ENCODE measurements at regions not wholly inside any gene's neighbourhood (a gene's known extent, or its start where the extent isn't known, plus 50 kb on each side); places are given as distances from the start of the nearest gene placed in this dataset.

- TF ChIP-seq RARB (CRISPR knock-in tag; IDR thresholded peaks at IDR 0.05) (no peak), BACH2 (CRISPR knock-in tag; IDR thresholded peaks at IDR 0.05; ENCODE audit: borderline replicate concordance) (no peak)
- ATAC-seq, result no peak
These were observed 70.1 kb downstream of the ABCC12 start for GRCh38 chr16:48085729-48086128.

DNA sequence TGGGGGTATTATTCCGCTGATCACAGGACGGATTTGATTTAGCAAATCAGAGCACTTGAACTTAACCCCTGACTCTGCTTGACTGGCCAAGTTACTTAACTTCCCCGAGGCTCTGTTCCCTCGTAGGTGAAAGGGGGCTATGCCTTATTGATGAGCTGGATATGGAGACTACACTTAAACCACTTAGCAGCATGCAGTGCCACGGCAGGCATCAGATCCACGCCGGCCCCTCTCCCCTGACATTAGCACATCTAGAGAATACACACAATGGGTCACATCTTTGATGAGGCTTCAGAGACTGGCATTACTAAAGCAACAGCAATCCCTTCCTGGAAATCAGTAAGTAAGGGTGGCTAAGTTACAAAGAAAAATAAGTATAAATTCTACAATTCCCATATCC is 71.0 kb downstream of the ABCC12 start:
- no peak for ATAC-seq
- TF ChIP-seq TCF4 (CRISPR knock-in tag; IDR thresholded peaks at IDR 0.05; ENCODE audit: borderline replicate concordance), result no peak
- TF ChIP-seq, protein P1, sequence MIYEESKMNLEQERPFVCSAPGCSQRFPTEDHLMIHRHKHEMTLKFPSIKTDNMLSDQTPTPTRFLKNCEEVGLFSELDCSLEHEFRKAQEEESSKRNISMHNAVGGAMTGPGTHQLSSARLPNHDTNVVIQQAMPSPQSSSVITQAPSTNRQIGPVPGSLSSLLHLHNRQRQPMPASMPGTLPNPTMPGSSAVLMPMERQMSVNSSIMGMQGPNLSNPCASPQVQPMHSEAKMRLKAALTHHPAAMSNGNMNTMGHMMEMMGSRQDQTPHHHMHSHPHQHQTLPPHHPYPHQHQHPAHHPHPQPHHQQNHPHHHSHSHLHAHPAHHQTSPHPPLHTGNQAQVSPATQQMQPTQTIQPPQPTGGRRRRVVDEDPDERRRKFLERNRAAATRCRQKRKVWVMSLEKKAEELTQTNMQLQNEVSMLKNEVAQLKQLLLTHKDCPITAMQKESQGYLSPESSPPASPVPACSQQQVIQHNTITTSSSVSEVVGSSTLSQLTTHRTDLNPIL (CRISPR knock-in tag; IDR thresholded peaks at IDR 0.05; ENCODE audit: low read depth), result no peak
- TF ChIP-seq ZFP3 (CRISPR knock-in tag; IDR thresholded peaks at IDR 0.05), result no peak

DNA sequence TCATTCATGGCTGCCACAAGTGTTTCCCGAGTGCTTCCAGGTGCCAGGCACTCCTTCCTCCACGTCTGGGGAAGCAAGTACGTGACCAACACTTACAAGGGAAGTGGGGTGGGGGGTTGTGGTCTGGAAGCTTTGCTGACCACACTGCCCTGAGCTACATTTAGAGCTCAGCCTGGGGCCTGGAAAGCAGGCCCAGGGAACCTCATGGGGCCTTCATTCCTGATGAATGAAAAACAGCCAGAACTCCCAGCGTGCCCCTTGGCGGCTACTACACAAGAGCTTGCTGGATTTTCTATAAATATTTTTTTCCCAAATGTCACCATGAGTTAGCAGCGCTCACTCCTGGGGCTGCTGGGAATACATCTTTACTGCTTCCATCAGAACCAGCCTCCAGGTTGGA is 73.3 kb downstream of the ABCC12 start:
- no peak for TF ChIP-seq TSHZ2 (CRISPR knock-in tag; IDR thresholded peaks at IDR 0.05)
- TF ChIP-seq TOX (CRISPR knock-in tag; IDR thresholded peaks at IDR 0.05; ENCODE audit: borderline replicate concordance), result no peak
- no peak for TF ChIP-seq ISL1 (CRISPR knock-in tag; IDR thresholded peaks at IDR 0.05)
- no peak for TF ChIP-seq ARNTL (CRISPR knock-in tag; IDR thresholded peaks at IDR 0.05; ENCODE audit: borderline replicate concordance, low read depth)
- no peak for TF ChIP-seq BACH2 (CRISPR knock-in tag; IDR thresholded peaks at IDR 0.05; ENCODE audit: borderline replicate concordance)
- TF ChIP-seq CSRNP3 (CRISPR knock-in tag; IDR thresholded peaks at IDR 0.05), result no peak
- no peak for TF ChIP-seq ZNF8 (CRISPR knock-in tag; IDR thresholded peaks at IDR 0.05)
- TF ChIP-seq CSDC2 (CRISPR knock-in tag; IDR thresholded peaks at IDR 0.05), result no peak
- no peak for TF ChIP-seq ZFP30 (CRISPR knock-in tag; IDR thresholded peaks at IDR 0.05)
- TF ChIP-seq, protein P1 (CRISPR knock-in tag; IDR thresholded peaks at IDR 0.05; ENCODE audit: low read depth), result no peak
- TF ChIP-seq RARB (CRISPR knock-in tag; IDR thresholded peaks at IDR 0.05), result no peak
- TF ChIP-seq PATZ1 (CRISPR knock-in tag; IDR thresholded peaks at IDR 0.05; ENCODE audit: borderline replicate concordance), result no peak
- TF ChIP-seq, protein P2, sequence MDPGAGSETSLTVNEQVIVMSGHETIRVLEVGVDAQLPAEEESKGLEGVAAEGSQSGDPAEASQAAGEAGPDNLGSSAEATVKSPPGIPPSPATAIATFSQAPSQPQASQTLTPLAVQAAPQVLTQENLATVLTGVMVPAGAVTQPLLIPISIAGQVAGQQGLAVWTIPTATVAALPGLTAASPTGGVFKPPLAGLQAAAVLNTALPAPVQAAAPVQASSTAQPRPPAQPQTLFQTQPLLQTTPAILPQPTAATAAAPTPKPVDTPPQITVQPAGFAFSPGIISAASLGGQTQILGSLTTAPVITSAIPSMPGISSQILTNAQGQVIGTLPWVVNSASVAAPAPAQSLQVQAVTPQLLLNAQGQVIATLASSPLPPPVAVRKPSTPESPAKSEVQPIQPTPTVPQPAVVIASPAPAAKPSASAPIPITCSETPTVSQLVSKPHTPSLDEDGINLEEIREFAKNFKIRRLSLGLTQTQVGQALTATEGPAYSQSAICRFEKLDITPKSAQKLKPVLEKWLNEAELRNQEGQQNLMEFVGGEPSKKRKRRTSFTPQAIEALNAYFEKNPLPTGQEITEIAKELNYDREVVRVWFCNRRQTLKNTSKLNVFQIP (CRISPR knock-in tag; IDR thresholded peaks at IDR 0.05; ENCODE audit: borderline replicate concordance, low read depth), result no peak
- no peak for TF ChIP-seq OSR1 (CRISPR knock-in tag; IDR thresholded peaks at IDR 0.05)
- TF ChIP-seq ZNF565 (CRISPR knock-in tag; conservative IDR thresholded peaks at IDR 0.05; ENCODE audit: low read depth), result no peak
- no peak for ATAC-seq

- TF ChIP-seq CSDC2 (CRISPR knock-in tag; IDR thresholded peaks at IDR 0.05) (no peak), GLIS3 (CRISPR knock-in tag; IDR thresholded peaks at IDR 0.05) (no peak), TOX (CRISPR knock-in tag; IDR thresholded peaks at IDR 0.05; ENCODE audit: borderline replicate concordance) (no peak), SNAI2 (CRISPR knock-in tag; IDR thresholded peaks at IDR 0.05) (no peak), RARB (CRISPR knock-in tag; IDR thresholded peaks at IDR 0.05) (no peak), ZNF8 (CRISPR knock-in tag; IDR thresholded peaks at IDR 0.05) (no peak), ZFP3 (CRISPR knock-in tag; IDR thresholded peaks at IDR 0.05) (no peak), ISL1 (CRISPR knock-in tag; IDR thresholded peaks at IDR 0.05) (no peak), BACH2 (CRISPR knock-in tag; IDR thresholded peaks at IDR 0.05; ENCODE audit: borderline replicate concordance) (no peak), ZFP30 (CRISPR knock-in tag; IDR thresholded peaks at IDR 0.05) (no peak), ZC3H10 (CRISPR knock-in tag; IDR thresholded peaks at IDR 0.05) (no peak), CSRNP3 (CRISPR knock-in tag; IDR thresholded peaks at IDR 0.05) (no peak), ZNF565 (CRISPR knock-in tag; conservative IDR thresholded peaks at IDR 0.05; ENCODE audit: low read depth) (no peak), TCF4 (CRISPR knock-in tag; IDR thresholded peaks at IDR 0.05; ENCODE audit: borderline replicate concordance) (no peak)
- TF ChIP-seq, protein P2 (CRISPR knock-in tag; IDR thresholded peaks at IDR 0.05; ENCODE audit: borderline replicate concordance, low read depth), result no peak
- peak; percentile 72 for ATAC-seq
These were observed 74.1 kb downstream of the ABCC12 start for GRCh38 chr16:48081656-48082055.

All from SK-N-SH treated with all-trans-retinoic acid at 6 μM for 48 hours (cell line).